NCI-H128 (cell line): ENCODE measurements at regions not wholly inside any gene's neighbourhood (a gene's known extent, or its start where the extent isn't known, plus 50 kb on each side); places are given as distances from the start of the nearest gene placed in this dataset.

Experiments
- DNase-seq: peaks from one replicate; lab custom pipeline; 2025; ENCODE audit not compliant: unreplicated experiment; lab: John Stamatoyannopoulos, UW

GRCh38 chr15:53307952-53308624, 451.4 kb downstream of the WDR72 start:
- DNase-seq: no peak

GRCh38 chr15:53305554-53305953, 453.9 kb downstream of the WDR72 start:
- DNase-seq: no peak

DNA sequence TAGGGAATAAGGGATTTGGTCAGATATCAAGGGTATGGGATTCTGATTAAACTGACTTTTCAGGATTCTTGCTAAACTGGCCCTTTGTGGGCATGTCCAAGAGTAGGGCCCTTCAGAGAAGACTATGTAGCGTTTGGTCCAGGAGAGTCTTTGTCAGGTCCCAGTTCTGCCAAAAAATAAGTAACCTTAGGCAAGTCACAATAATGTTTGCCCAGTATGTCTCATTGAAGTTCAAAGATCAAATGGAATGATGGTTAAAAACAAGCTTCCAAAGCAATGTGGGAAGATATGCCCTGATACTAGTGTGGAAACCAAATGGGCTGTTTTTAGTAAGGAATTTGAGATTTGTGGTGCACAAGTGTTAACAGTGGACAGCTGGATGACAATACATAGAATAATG, 454.4 kb downstream of the WDR72 start:
- DNase-seq: no peak

- DNase-seq: no peak
Observed at GRCh38 chr15:53297828-53298227, 461.6 kb downstream of the WDR72 start.

- no peak for DNase-seq
Observed at GRCh38 chr15:53296603-53297002, 462.9 kb downstream of the WDR72 start.

DNA sequence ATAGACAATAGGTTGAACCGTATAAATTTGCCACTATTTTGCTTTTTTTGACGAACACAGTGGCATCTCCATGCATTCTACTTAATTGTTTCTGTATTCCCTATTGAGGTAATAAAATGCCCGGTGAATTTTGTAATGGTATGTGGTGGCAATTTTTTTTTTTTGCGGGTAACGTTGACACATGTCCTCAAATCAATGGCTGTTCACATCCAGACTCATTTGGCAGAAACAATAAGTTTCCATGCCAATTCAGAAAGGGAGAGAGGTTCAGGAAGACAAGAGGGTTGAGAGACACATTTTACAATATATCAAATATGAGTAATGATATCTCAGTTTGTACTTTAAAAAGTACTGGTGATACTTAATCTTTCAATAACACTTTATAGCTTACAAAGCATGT, 463.9 kb downstream of the WDR72 start:
- no peak for DNase-seq

GRCh38 chr15:53288542-53288941, 470.9 kb downstream of the WDR72 start:
- DNase-seq: no peak

GRCh38 chr15:53274630-53275029, 484.5 kb upstream of the ONECUT1 start:
- no peak for DNase-seq

GRCh38 chr15:53272116-53272515, 482.0 kb upstream of the ONECUT1 start:
- no peak for DNase-seq

GRCh38 chr15:53266176-53266575, 476.0 kb upstream of the ONECUT1 start:
- no peak for DNase-seq

DNA sequence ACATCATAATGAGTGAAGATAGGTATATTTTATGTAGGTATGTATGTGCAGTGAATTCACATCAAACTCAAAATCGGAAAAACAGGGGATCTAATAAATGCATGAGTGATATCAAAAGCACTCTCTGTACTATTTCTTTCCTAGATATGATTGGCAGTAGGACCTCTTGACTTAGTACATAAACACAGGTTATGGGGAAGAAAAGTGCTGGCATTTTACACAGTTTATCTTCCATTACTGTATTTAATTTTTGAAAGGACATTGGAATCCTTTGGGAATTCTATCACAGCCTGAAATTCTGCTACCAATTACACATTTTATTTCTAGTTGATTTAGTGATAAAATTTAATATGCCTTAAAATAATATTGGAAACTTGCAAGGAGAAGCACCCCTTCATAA, 470.5 kb upstream of the ONECUT1 start:
- no peak for DNase-seq

DNA sequence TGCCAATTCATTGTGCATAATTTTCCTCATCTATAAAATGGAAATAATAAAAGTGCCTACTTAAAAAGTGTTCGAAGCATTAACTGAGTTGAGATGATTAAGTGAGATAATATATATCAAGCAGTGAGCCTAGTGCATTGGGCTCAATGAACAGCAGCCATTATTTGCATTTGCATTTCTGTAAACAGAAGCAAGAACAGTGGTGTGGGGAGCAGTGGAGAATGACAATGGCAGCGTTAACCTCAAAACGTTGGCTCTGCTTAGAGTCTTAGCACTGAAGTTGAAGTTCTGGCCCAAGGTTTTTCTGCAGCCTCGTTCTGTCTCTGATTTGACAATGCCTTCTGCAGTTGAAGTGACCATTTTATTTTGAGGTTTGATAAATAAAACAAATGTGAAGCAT, 466.3 kb upstream of the ONECUT1 start:
- DNase-seq: no peak

GRCh38 chr15:53256043-53256442, 465.9 kb upstream of the ONECUT1 start:
- DNase-seq: no peak

GRCh38 chr15:53251996-53252395, 461.9 kb upstream of the ONECUT1 start:
- no peak for DNase-seq

GRCh38 chr15:53251523-53251922, 461.4 kb upstream of the ONECUT1 start:
- DNase-seq: no peak

- DNase-seq: no peak
Observed at GRCh38 chr15:53247041-53247708, 457.0 kb upstream of the ONECUT1 start.

- DNase-seq: no peak
Observed at GRCh38 chr15:53246404-53246803, 456.3 kb upstream of the ONECUT1 start.

DNA sequence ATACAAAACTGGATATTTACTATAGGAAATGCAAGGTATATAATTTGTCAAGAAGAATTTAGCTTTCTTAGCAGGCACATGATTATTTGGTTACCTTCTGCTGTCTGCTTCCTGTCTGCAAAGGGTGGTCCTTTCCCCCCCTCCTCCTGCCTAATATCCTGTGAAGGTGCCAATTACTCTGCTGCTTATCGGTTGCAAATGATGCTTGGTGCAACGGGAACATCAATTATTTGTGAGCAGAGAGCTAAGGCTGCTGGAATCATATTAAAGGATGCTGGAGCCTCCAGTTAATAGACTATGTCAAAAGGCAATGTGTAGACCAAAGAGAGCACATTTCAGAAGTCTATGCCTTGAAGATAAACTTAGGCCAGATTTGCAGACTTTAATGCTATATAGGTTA, 443.7 kb upstream of the ONECUT1 start:
- no peak for DNase-seq

DNA sequence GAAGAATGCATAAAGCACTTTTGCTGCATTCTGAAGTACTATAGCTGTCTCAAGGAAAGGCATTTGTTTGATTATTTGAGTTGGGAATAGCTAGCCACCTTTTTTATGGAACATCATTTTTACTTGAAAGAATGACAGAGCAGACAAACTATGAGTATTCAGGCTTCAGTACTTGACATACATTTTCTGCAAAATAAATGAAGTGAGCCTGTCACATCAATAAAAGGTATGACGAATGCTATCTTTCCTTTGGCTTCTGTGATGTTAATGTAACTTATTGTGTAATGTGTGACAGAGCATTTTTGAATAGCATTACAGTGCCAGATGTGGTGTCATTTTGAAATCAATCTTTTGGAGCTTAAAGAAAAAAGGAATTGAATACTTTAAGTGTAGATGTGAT, 440.3 kb upstream of the ONECUT1 start:
- DNase-seq: no peak

GRCh38 chr15:53226559-53226958, 436.4 kb upstream of the ONECUT1 start:
- no peak for DNase-seq

DNA sequence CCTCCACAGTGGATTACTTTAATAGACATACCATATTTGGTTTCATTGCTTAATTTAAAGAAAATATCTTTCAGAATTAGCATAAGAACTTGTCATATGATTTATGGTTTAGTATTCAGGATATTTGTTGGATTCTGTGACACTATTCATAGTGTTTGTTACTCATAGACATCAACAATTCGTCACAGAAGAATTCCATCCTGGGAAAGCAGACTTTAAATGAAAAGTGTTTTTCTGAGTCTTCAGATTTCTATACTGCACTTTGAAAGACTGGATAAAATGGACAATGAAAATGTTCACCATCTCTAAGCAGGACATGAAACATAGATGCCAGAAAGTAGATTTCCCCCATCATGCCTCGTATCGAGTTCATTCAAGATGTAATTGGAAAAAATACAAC, 435.6 kb upstream of the ONECUT1 start:
- no peak for DNase-seq

GRCh38 chr15:53224371-53224770, 434.2 kb upstream of the ONECUT1 start:
- no peak for DNase-seq

DNA sequence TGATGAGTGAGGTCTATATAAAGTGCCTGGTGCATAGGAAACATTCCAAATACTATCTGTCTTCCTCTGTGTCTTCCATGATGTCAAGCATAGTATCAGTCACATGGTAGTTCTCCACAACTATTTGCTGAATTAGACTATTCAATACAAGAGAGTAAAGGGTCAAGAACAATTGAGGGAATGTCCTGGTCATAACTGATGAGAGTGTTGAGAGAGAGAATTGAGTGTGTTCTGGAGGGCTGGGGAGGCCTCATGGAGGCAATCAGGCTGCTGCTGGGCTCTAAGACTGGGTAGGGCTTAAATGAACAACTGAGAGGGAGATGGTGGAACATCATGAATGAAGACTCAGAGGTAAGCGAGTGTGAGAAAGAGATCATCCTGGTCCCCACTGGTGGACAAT, 433.7 kb upstream of the ONECUT1 start:
- DNase-seq: no peak
